SKM-1 treated with dmso at 0.1 percent for 144 hours (cell line): ENCODE measurements at regions not wholly inside any gene's neighbourhood (a gene's known extent, or its start where the extent isn't known, plus 50 kb on each side); places are given as distances from the start of the nearest gene placed in this dataset.
"Not testable (repeated sequence)": the region's sequence is repeated elsewhere in the genome, so short reads cannot be mapped to it uniquely, and the experiment has no call there.

Experiments
- DNase-seq: peaks from one replicate; lab custom pipeline; 2025; ENCODE audit not compliant: unreplicated experiment; lab: John Stamatoyannopoulos, UW

- DNase-seq: no peak
Observed at GRCh38 chr1:55309786-55310504, 94.8 kb upstream of the USP24 start.

GRCh38 chr1:55309053-55309452 is 93.9 kb upstream of the USP24 start:
- DNase-seq: no peak

- no peak for DNase-seq
Observed at GRCh38 chr1:55305735-55306134, 90.6 kb upstream of the USP24 start.

- DNase-seq: no peak
Observed at GRCh38 chr1:55304229-55304740, 89.1 kb upstream of the USP24 start.

- DNase-seq: no peak
Observed at GRCh38 chr1:55302972-55303371, 87.8 kb upstream of the USP24 start.

GRCh38 chr1:55301912-55302311 is 86.7 kb upstream of the USP24 start:
- DNase-seq: no peak

- no peak for DNase-seq
Observed at GRCh38 chr1:55300975-55301374, 85.8 kb upstream of the USP24 start.

GRCh38 chr1:55298167-55298894 is 83.2 kb upstream of the USP24 start:
- DNase-seq: no peak

- not testable (repeated sequence) for DNase-seq
Observed at GRCh38 chr1:55296247-55296646, 81.1 kb upstream of the USP24 start.

GRCh38 chr1:55289614-55290013 is 74.5 kb upstream of the USP24 start:
- no peak for DNase-seq

GRCh38 chr1:55289042-55289441 is 73.9 kb upstream of the USP24 start:
- DNase-seq: no peak

GRCh38 chr1:55288245-55288644 is 73.1 kb upstream of the USP24 start:
- no peak for DNase-seq

- DNase-seq: no peak
Observed at GRCh38 chr1:55287723-55288122, 72.6 kb upstream of the USP24 start.

GRCh38 chr1:55286856-55287602 is 71.9 kb upstream of the USP24 start:
- no peak for DNase-seq

GRCh38 chr1:55285834-55286233 is 70.7 kb upstream of the USP24 start:
- DNase-seq: no peak

- peak; percentile 25 for DNase-seq
Observed at GRCh38 chr1:55284856-55285255, 69.7 kb upstream of the USP24 start.

- DNase-seq: no peak
Observed at GRCh38 chr1:55282058-55282457, 66.9 kb upstream of the USP24 start.

- no peak for DNase-seq
Observed at GRCh38 chr1:55280731-55281130, 65.6 kb upstream of the USP24 start.

- no peak for DNase-seq
Observed at GRCh38 chr1:55279627-55280026, 64.5 kb upstream of the USP24 start.

GRCh38 chr1:55278378-55278777 is 63.2 kb upstream of the USP24 start:
- DNase-seq: no peak

- DNase-seq: peak; percentile 42
Observed at GRCh38 chr1:55277377-55278130, 62.4 kb upstream of the USP24 start.
